Limb (tissue), 2 donors: ENCODE measurements at regions not wholly inside any gene's neighbourhood (a gene's known extent, or its start where the extent isn't known, plus 50 kb on each side); places are given as distances from the start of the nearest gene placed in this dataset.
"Not testable (repeated sequence)": the region's sequence is repeated elsewhere in the genome, so short reads cannot be mapped to it uniquely, and the experiment has no call there.

ENCODE experiments used
- DNase-seq, 2 donors: peaks; one replicate each; pipeline ENCODE4 v3.0.0-alpha.2; 2016; ENCODE audit errors: extremely low spot score in 2 of 2

GRCh38 chr17:63019138-63019873 is 53.3 kb downstream of the TANC2 start:
- no peak for DNase-seq

- DNase-seq, result no peak
These were observed 56.5 kb downstream of the TANC2 start for GRCh38 chr17:63022567-63022966.

GRCh38 chr17:63023049-63023448 is 57.0 kb downstream of the TANC2 start:
- DNase-seq, result no peak

- DNase-seq, result no peak
These were observed 58.2 kb downstream of the TANC2 start for GRCh38 chr17:63024201-63024600.

GRCh38 chr17:63024716-63025115 is 58.7 kb downstream of the TANC2 start:
- DNase-seq, result no peak

- not testable (repeated sequence) for DNase-seq
These were observed 59.6 kb downstream of the TANC2 start for GRCh38 chr17:63025637-63026036.

GRCh38 chr17:63029541-63029940 is 63.5 kb downstream of the TANC2 start:
- no peak for DNase-seq

- DNase-seq, result no peak
These were observed 66.1 kb downstream of the TANC2 start for GRCh38 chr17:63032142-63032541.

- no peak for DNase-seq
These were observed 67.1 kb downstream of the TANC2 start for GRCh38 chr17:63033142-63033541.

GRCh38 chr17:63035271-63035670 is 69.2 kb downstream of the TANC2 start:
- no peak for DNase-seq

GRCh38 chr17:63035695-63036094 is 69.7 kb downstream of the TANC2 start:
- no peak for DNase-seq

- DNase-seq, result no peak
These were observed 73.3 kb downstream of the TANC2 start for GRCh38 chr17:63039342-63039741.

- no peak for DNase-seq
These were observed 74.0 kb downstream of the TANC2 start for GRCh38 chr17:63039899-63040602.

- no peak for DNase-seq
These were observed 74.8 kb downstream of the TANC2 start for GRCh38 chr17:63040816-63041215.

- DNase-seq, result no peak
These were observed 75.2 kb downstream of the TANC2 start for GRCh38 chr17:63041251-63041650.

GRCh38 chr17:63041722-63042121 is 75.7 kb downstream of the TANC2 start:
- DNase-seq, result no peak

- no peak for DNase-seq
These were observed 76.3 kb downstream of the TANC2 start for GRCh38 chr17:63042256-63042812.

- DNase-seq, result not testable (repeated sequence)
These were observed 91.5 kb downstream of the TANC2 start for GRCh38 chr17:63057560-63057959.

- DNase-seq, result no peak
These were observed 100.3 kb downstream of the TANC2 start for GRCh38 chr17:63066158-63066813.

- DNase-seq, result no peak
These were observed 103.2 kb downstream of the TANC2 start for GRCh38 chr17:63069245-63069644.

GRCh38 chr17:63070031-63070430 is 104.0 kb downstream of the TANC2 start:
- DNase-seq, result no peak

- no peak for DNase-seq
These were observed 105.8 kb downstream of the TANC2 start for GRCh38 chr17:63071797-63072196.
